ENCODE measurements at regions not wholly inside any gene's neighbourhood (a gene's known extent, or its start where the extent isn't known, plus 50 kb on each side); places are given as distances from the start of the nearest gene placed in this dataset.
"Not testable (repeated sequence)": the region's sequence is repeated elsewhere in the genome, so short reads cannot be mapped to it uniquely, and the experiment has no call there.

DNA sequence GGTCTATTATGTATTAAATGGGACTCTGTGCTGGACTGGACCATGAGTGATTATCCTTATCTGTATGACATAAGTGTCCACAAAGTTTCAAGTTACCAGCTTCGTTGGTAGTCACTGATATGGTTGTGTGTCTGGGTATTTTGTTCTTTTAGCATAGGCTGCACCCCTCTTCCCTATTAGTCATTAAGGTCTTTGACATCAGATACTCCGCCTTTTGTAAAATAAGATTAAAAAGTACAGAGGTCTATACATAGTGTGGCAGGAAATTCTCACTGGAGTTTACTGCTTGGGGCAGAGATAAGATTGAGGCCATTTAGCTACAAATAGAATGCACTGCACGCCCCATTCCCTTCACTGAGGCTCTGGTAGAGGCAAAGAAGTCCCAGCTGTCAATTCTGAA lies 99.4 kb downstream of the TMEM215 start:
- Histone ChIP-seq H3K79me2 (ENCODE audit: control insufficient read depth, insufficient read depth, low read length) (no peaks in the 10 kb centered on the region), H3K4me2 (ENCODE audit: extremely low read depth, insufficient read depth, low read length) (no peak overlapping the region), H3K27me3 (ENCODE audit: control insufficient read depth, insufficient read depth, low read length) (no peaks in the 10 kb centered on the region), H3K36me3 (ENCODE audit: control insufficient read depth, insufficient read depth, low read length) (no peaks in the 10 kb centered on the region), H4K20me1 (ENCODE audit: control insufficient read depth, extremely low read depth, insufficient read depth, low read length) (no peaks in the 10 kb centered on the region), H2AFZ (ENCODE audit: low read length) (no peak overlapping the region), H3K9me3 (ENCODE audit: control insufficient read depth, insufficient read depth, low read depth, low read length) (no peaks in the 10 kb centered on the region), H3K4me3 (replicated peaks in 1 of 4; ENCODE audit: control extremely low read depth in 1 of 4, insufficient read depth in 1 of 4, low read depth in 3 of 4, low read length in 4 of 4) (no peak overlapping the region), H3K4me1 (ENCODE audit: control insufficient read depth, extremely low read depth, insufficient read depth, low read length) (no peaks in the 10 kb centered on the region), H3K27ac (ENCODE audit: insufficient read depth, low read length) (no peak overlapping the region), H3K9ac (ENCODE audit: insufficient read depth, low read length) (no peak overlapping the region)
- no peak for DNase-seq (ENCODE audit: low read depth in 2 of 2)
- TF ChIP-seq EZH2 (IDR thresholded peaks at IDR 0.05; ENCODE audit: low read length, missing control alignments): no peak
- TF ChIP-seq, protein P1, sequence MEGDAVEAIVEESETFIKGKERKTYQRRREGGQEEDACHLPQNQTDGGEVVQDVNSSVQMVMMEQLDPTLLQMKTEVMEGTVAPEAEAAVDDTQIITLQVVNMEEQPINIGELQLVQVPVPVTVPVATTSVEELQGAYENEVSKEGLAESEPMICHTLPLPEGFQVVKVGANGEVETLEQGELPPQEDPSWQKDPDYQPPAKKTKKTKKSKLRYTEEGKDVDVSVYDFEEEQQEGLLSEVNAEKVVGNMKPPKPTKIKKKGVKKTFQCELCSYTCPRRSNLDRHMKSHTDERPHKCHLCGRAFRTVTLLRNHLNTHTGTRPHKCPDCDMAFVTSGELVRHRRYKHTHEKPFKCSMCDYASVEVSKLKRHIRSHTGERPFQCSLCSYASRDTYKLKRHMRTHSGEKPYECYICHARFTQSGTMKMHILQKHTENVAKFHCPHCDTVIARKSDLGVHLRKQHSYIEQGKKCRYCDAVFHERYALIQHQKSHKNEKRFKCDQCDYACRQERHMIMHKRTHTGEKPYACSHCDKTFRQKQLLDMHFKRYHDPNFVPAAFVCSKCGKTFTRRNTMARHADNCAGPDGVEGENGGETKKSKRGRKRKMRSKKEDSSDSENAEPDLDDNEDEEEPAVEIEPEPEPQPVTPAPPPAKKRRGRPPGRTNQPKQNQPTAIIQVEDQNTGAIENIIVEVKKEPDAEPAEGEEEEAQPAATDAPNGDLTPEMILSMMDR (conservative IDR thresholded peaks at IDR 0.05 in 1 of 2, IDR thresholded peaks at IDR 0.05 in 1 of 2; ENCODE audit: low read depth in 1 of 2, low read length in 2 of 2): no peak

DNA sequence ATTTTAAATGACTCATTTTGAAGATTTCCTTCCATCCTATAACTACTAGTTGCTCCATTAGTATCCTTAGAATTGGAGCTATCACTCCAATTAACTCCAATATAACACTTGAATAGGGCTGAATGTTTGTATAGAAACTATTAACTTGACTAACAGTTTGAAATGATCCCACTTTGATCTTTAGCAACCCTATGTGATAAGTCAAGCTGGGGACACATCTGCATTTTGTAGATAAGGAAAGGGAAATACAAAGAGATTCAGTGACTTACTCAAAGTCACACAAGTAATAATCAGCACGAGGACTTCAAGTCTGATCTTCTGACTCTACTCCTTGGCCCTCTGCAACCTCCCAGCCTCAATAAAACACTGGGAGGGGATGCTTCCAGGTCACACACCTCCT lies 101.1 kb downstream of the TMEM215 start:
- H3K4me2 ChIP-seq (ENCODE audit: extremely low read depth, insufficient read depth, low read length): no peak overlapping the region
- H3K27me3 ChIP-seq (ENCODE audit: control insufficient read depth, insufficient read depth, low read length): no peaks in the 10 kb centered on the region
- H3K9me3 ChIP-seq (ENCODE audit: control insufficient read depth, insufficient read depth, low read depth, low read length): no peaks in the 10 kb centered on the region
- no peaks in the 10 kb centered on the region for H3K4me1 ChIP-seq (ENCODE audit: control insufficient read depth, extremely low read depth, insufficient read depth, low read length)
- H3K79me2 ChIP-seq (ENCODE audit: control insufficient read depth, insufficient read depth, low read length): no peaks in the 10 kb centered on the region
- DNase-seq (ENCODE audit: low read depth in 2 of 2): no peak
- H3K4me3 ChIP-seq (replicated peaks in 1 of 4; ENCODE audit: control extremely low read depth in 1 of 4, insufficient read depth in 1 of 4, low read depth in 3 of 4, low read length in 4 of 4): no peak overlapping the region
- H3K9ac ChIP-seq (ENCODE audit: insufficient read depth, low read length): no peak overlapping the region
- no peak overlapping the region for H3K27ac ChIP-seq (ENCODE audit: insufficient read depth, low read length)
- H4K20me1 ChIP-seq (ENCODE audit: control insufficient read depth, extremely low read depth, insufficient read depth, low read length): no peaks in the 10 kb centered on the region
- TF ChIP-seq, protein P1 (conservative IDR thresholded peaks at IDR 0.05 in 1 of 2, IDR thresholded peaks at IDR 0.05 in 1 of 2; ENCODE audit: low read depth in 1 of 2, low read length in 2 of 2): no peak
- no peak for TF ChIP-seq EZH2 (IDR thresholded peaks at IDR 0.05; ENCODE audit: low read length, missing control alignments)
- no peak overlapping the region for H2AFZ ChIP-seq (ENCODE audit: low read length)
- H3K36me3 ChIP-seq (ENCODE audit: control insufficient read depth, insufficient read depth, low read length): no peaks in the 10 kb centered on the region

DNA sequence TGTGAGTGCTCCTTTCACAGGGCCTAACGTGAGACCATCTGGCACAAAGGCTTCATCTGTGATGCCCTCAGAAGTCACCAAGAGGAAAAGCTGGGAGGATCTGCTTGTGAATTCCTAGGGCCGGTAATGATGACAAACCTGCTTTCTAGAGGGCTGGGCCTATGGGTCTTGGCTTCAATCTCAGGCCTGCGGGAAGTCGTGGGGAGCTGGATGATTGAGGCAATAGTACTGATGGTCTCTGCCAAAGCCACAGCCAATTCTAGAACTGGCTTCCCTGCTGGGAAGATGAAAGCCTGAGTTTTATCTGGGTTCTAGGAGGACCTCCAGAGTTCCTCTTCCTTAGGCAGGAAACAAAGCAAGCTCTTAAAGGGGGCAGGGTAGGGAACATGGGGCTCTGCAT lies 102.7 kb downstream of the TMEM215 start:
- no peak for DNase-seq (ENCODE audit: low read depth in 2 of 2)
- Histone ChIP-seq H2AFZ (ENCODE audit: low read length) (no peak overlapping the region), H3K27ac (ENCODE audit: insufficient read depth, low read length) (no peak overlapping the region), H3K9ac (ENCODE audit: insufficient read depth, low read length) (no peak overlapping the region), H3K36me3 (ENCODE audit: control insufficient read depth, insufficient read depth, low read length) (no peaks in the 10 kb centered on the region), H3K4me3 (replicated peaks in 1 of 4; ENCODE audit: control extremely low read depth in 1 of 4, insufficient read depth in 1 of 4, low read depth in 3 of 4, low read length in 4 of 4) (no peak overlapping the region), H3K4me2 (ENCODE audit: extremely low read depth, insufficient read depth, low read length) (no peak overlapping the region), H4K20me1 (ENCODE audit: control insufficient read depth, extremely low read depth, insufficient read depth, low read length) (no peaks in the 10 kb centered on the region), H3K4me1 (ENCODE audit: control insufficient read depth, extremely low read depth, insufficient read depth, low read length) (no peaks in the 10 kb centered on the region), H3K9me3 (ENCODE audit: control insufficient read depth, insufficient read depth, low read depth, low read length) (no peaks in the 10 kb centered on the region), H3K27me3 (ENCODE audit: control insufficient read depth, insufficient read depth, low read length) (peaks cover 2% of the 10 kb centered on the region), H3K79me2 (ENCODE audit: control insufficient read depth, insufficient read depth, low read length) (no peaks in the 10 kb centered on the region)
- TF ChIP-seq EZH2 (IDR thresholded peaks at IDR 0.05; ENCODE audit: low read length, missing control alignments): no peak
- TF ChIP-seq, protein P1 (conservative IDR thresholded peaks at IDR 0.05 in 1 of 2, IDR thresholded peaks at IDR 0.05 in 1 of 2; ENCODE audit: low read depth in 1 of 2, low read length in 2 of 2): no peak

DNA sequence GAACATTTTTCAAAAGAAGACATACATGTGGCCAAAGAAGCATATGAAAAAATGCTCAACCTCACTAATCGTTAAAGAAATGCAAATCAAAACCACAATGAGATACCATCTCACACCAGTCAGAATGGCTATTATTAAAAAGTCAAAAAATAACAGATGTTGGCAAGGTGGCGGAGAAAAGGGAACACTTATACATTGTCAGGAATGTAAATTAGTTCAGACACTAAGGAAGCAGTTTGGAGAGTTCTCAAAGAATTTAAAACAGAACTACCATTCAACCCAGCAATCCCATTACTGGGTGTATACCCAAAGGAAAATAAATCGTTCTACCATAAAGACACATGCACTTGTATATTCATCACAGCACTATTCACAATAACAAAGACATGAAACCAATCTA lies 106.9 kb downstream of the APTX start:
- H3K27me3 ChIP-seq (ENCODE audit: control insufficient read depth, insufficient read depth, low read length); H3K27ac ChIP-seq (ENCODE audit: insufficient read depth, low read length); H4K20me1 ChIP-seq (ENCODE audit: control insufficient read depth, extremely low read depth, insufficient read depth, low read length); H3K9me3 ChIP-seq (ENCODE audit: control insufficient read depth, insufficient read depth, low read depth, low read length); H2AFZ ChIP-seq (ENCODE audit: low read length); H3K79me2 ChIP-seq (ENCODE audit: control insufficient read depth, insufficient read depth, low read length); H3K4me1 ChIP-seq (ENCODE audit: control insufficient read depth, extremely low read depth, insufficient read depth, low read length); H3K4me2 ChIP-seq (ENCODE audit: extremely low read depth, insufficient read depth, low read length); H3K4me3 ChIP-seq (replicated peaks in 1 of 4; ENCODE audit: control extremely low read depth in 1 of 4, insufficient read depth in 1 of 4, low read depth in 3 of 4, low read length in 4 of 4); H3K9ac ChIP-seq (ENCODE audit: insufficient read depth, low read length); H3K36me3 ChIP-seq (ENCODE audit: control insufficient read depth, insufficient read depth, low read length): not testable (repeated sequence)
- DNase-seq (ENCODE audit: low read depth in 2 of 2): peak in 1 of 2 donors; percentile 13

Data from fibroblast of lung (primary cell).